ENCODE measurements at regions not wholly inside any gene's neighbourhood (a gene's known extent, or its start where the extent isn't known, plus 50 kb on each side); places are given as distances from the start of the nearest gene placed in this dataset.
A peak's percentile ranks its signal among the peaks of the same experiment; 100 is the strongest.
"Not testable (repeated sequence)": the region's sequence is repeated elsewhere in the genome, so short reads cannot be mapped to it uniquely, and the experiment has no call there.

GRCh38 chr14:29005647-29006046, 239.1 kb downstream of the FOXG1 start:
- DNase-seq (ENCODE audit: low read depth) (no peak), FAIRE-seq (no peak)
- TF ChIP-seq CTCF (IDR thresholded peaks at IDR 0.05; ENCODE audit: insufficient read depth, low read length, severe bottlenecking), result no peak
- Histone ChIP-seq H3K4me3 (ENCODE audit: low read depth, low read length) (no peak overlapping the region), H3K36me3 (ENCODE audit: control insufficient read depth, insufficient read depth, low read length) (no peaks in the 10 kb centered on the region), H3K27me3 (ENCODE audit: control insufficient read depth, insufficient read depth, low read length) (no peaks in the 10 kb centered on the region)

GRCh38 chr14:29007990-29008389, 241.4 kb downstream of the FOXG1 start:
- no peak for DNase-seq (ENCODE audit: low read depth)
- FAIRE-seq, result no peak
- no peak for TF ChIP-seq CTCF (IDR thresholded peaks at IDR 0.05; ENCODE audit: insufficient read depth, low read length, severe bottlenecking)

GRCh38 chr14:29016050-29016900, 249.7 kb downstream of the FOXG1 start:
- H3K36me3 ChIP-seq (ENCODE audit: control insufficient read depth, insufficient read depth, low read length), result no peaks in the 10 kb centered on the region
- DNase-seq (ENCODE audit: low read depth) (peak; percentile 45), FAIRE-seq (no peak)
- H3K27me3 ChIP-seq (ENCODE audit: control insufficient read depth, insufficient read depth, low read length), result no peaks in the 10 kb centered on the region
- H3K4me3 ChIP-seq (ENCODE audit: low read depth, low read length), result no peak overlapping the region
- TF ChIP-seq CTCF (IDR thresholded peaks at IDR 0.05; ENCODE audit: insufficient read depth, low read length, severe bottlenecking), result peak; percentile 79

More at GRCh38 chr14:29007990-29008389, 241.4 kb downstream of the FOXG1 start:
- H3K27me3 ChIP-seq (ENCODE audit: control insufficient read depth, insufficient read depth, low read length), result no peaks in the 10 kb centered on the region
- H3K4me3 ChIP-seq (ENCODE audit: low read depth, low read length), result no peak overlapping the region
- no peaks in the 10 kb centered on the region for H3K36me3 ChIP-seq (ENCODE audit: control insufficient read depth, insufficient read depth, low read length)

GRCh38 chr14:29023505-29023904, 256.9 kb downstream of the FOXG1 start:
- not testable (repeated sequence) for FAIRE-seq; H3K36me3 ChIP-seq (ENCODE audit: control insufficient read depth, insufficient read depth, low read length); H3K4me3 ChIP-seq (ENCODE audit: low read depth, low read length); H3K27me3 ChIP-seq (ENCODE audit: control insufficient read depth, insufficient read depth, low read length); DNase-seq (ENCODE audit: low read depth)

GRCh38 chr14:29027441-29027840, 260.9 kb downstream of the FOXG1 start:
- not testable (repeated sequence) for H3K36me3 ChIP-seq (ENCODE audit: control insufficient read depth, insufficient read depth, low read length); H3K4me3 ChIP-seq (ENCODE audit: low read depth, low read length); H3K27me3 ChIP-seq (ENCODE audit: control insufficient read depth, insufficient read depth, low read length); DNase-seq (ENCODE audit: low read depth); FAIRE-seq

- FAIRE-seq; H3K4me3 ChIP-seq (ENCODE audit: low read depth, low read length); H3K36me3 ChIP-seq (ENCODE audit: control insufficient read depth, insufficient read depth, low read length); DNase-seq (ENCODE audit: low read depth); H3K27me3 ChIP-seq (ENCODE audit: control insufficient read depth, insufficient read depth, low read length): not testable (repeated sequence)
Observed at GRCh38 chr14:29027941-29028705, 261.5 kb downstream of the FOXG1 start.

GRCh38 chr14:29028973-29029582, 262.5 kb downstream of the FOXG1 start:
- FAIRE-seq, result no peak
- no peak for TF ChIP-seq CTCF (IDR thresholded peaks at IDR 0.05; ENCODE audit: insufficient read depth, low read length, severe bottlenecking)
- no peak for DNase-seq (ENCODE audit: low read depth)
- Histone ChIP-seq H3K4me3 (ENCODE audit: low read depth, low read length) (no peak overlapping the region), H3K27me3 (ENCODE audit: control insufficient read depth, insufficient read depth, low read length) (no peaks in the 10 kb centered on the region), H3K36me3 (ENCODE audit: control insufficient read depth, insufficient read depth, low read length) (no peaks in the 10 kb centered on the region)
